ENCODE measurements at regions not wholly inside any gene's neighbourhood (a gene's known extent, or its start where the extent isn't known, plus 50 kb on each side); places are given as distances from the start of the nearest gene placed in this dataset.
"Not testable (repeated sequence)": the region's sequence is repeated elsewhere in the genome, so short reads cannot be mapped to it uniquely, and the experiment has no call there.

GRCh38 chr17:55926276-55926990 is 175.6 kb downstream of the PCTP start:
- no peak overlapping the region for H3K4me3 ChIP-seq (ENCODE audit: low read depth, low read length)
- TF ChIP-seq CTCF (IDR thresholded peaks at IDR 0.05; ENCODE audit: insufficient read depth, low read depth, low read length, missing control alignments) = no peak
- DNase-seq (ENCODE audit: low read depth) = no peak

- H3K4me3 ChIP-seq (ENCODE audit: low read depth, low read length) = no peak overlapping the region
- TF ChIP-seq CTCF (IDR thresholded peaks at IDR 0.05; ENCODE audit: insufficient read depth, low read depth, low read length, missing control alignments) = no peak
- no peak for DNase-seq (ENCODE audit: low read depth)
Measured at GRCh38 chr17:55930291-55930809, 179.5 kb downstream of the PCTP start.

GRCh38 chr17:55931446-55931845 is 180.6 kb downstream of the PCTP start:
- H3K4me3 ChIP-seq (ENCODE audit: low read depth, low read length) = no peak overlapping the region
- DNase-seq (ENCODE audit: low read depth) = no peak
- no peak for TF ChIP-seq CTCF (IDR thresholded peaks at IDR 0.05; ENCODE audit: insufficient read depth, low read depth, low read length, missing control alignments)

GRCh38 chr17:55932973-55933372 is 182.1 kb downstream of the PCTP start:
- DNase-seq (ENCODE audit: low read depth) = no peak
- no peak for TF ChIP-seq CTCF (IDR thresholded peaks at IDR 0.05; ENCODE audit: insufficient read depth, low read depth, low read length, missing control alignments)
- H3K4me3 ChIP-seq (ENCODE audit: low read depth, low read length) = no peak overlapping the region

- not testable (repeated sequence) for H3K4me3 ChIP-seq (ENCODE audit: low read depth, low read length); DNase-seq (ENCODE audit: low read depth)
Measured at GRCh38 chr17:55939181-55939810, 188.4 kb downstream of the PCTP start.

GRCh38 chr17:55959756-55960155 is 193.5 kb upstream of the ANKFN1 start:
- no peak overlapping the region for H3K4me3 ChIP-seq (ENCODE audit: low read depth, low read length)
- no peak for TF ChIP-seq CTCF (IDR thresholded peaks at IDR 0.05; ENCODE audit: insufficient read depth, low read depth, low read length, missing control alignments)
- no peak for DNase-seq (ENCODE audit: low read depth)

GRCh38 chr17:55961386-55961785 is 191.9 kb upstream of the ANKFN1 start:
- no peak overlapping the region for H3K4me3 ChIP-seq (ENCODE audit: low read depth, low read length)
- TF ChIP-seq CTCF (IDR thresholded peaks at IDR 0.05; ENCODE audit: insufficient read depth, low read depth, low read length, missing control alignments) = no peak
- no peak for DNase-seq (ENCODE audit: low read depth)
